Muscle layer of colon (tissue), 2 donors: ENCODE measurements at regions not wholly inside any gene's neighbourhood (a gene's known extent, or its start where the extent isn't known, plus 50 kb on each side); places are given as distances from the start of the nearest gene placed in this dataset.

Experiments
- H3K27ac ChIP-seq: one replicate; pipeline ENCODE4 v1.7.0; 2013; ENCODE audit warnings: low read depth, mild to moderate bottlenecking, low read length, moderate library complexity
- H3K27me3 ChIP-seq, 2 donors: one replicate each; pipeline ENCODE4 v1.7.0; 2013; ENCODE audit warnings: low read length in 2 of 2, mild to moderate bottlenecking in 2 of 2; ENCODE audit not compliant: insufficient read depth in 2 of 2, control insufficient read depth in 1 of 2
- H3K36me3 ChIP-seq: one replicate; pipeline ENCODE4 v1.7.0; 2013; ENCODE audit warnings: mild to moderate bottlenecking, low read length; ENCODE audit not compliant: insufficient read depth
- H3K4me1 ChIP-seq: one replicate; pipeline ENCODE4 v1.7.0; 2013; ENCODE audit warnings: mild to moderate bottlenecking, low read length; ENCODE audit not compliant: insufficient read depth
- H3K4me3 ChIP-seq, 2 donors: one replicate each; pipeline ENCODE4 v1.7.0; 2013; ENCODE audit warnings: low read length in 2 of 2, low read depth in 1 of 2, mild to moderate bottlenecking in 1 of 2, moderate library complexity in 1 of 2
- H3K9ac ChIP-seq: one replicate; pipeline ENCODE4 v1.7.0; 2013; ENCODE audit warnings: low read length
- H3K9me3 ChIP-seq: one replicate; pipeline ENCODE4 v1.7.0; 2013; ENCODE audit warnings: mild to moderate bottlenecking, low read length
- donor health status: abdominal sarcoma.
- donor health status: Adenocarcinoma of cecum.

DNA sequence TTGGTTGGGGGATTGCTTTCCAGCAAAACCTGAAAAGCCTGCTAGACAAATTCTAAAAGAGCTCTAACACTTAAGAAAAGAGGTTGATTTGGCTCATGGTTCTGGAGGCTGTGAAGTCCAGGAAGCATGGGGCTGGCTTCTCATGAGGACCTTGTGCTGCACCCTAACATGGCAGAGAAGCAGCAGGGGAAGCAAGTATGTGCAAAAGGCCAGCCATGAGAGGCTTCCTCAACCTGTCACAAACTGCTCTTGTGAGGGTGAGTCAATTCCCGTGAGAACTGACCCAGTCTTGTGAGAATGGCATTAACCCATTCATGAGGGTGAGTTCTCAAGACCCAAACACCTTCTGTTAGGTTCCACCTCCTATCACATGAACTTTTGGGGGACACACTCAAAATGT, 54.3 kb upstream of the IGFBP3 start:
- Histone ChIP-seq H3K9ac (no peak overlapping the region), H3K9me3 (no peaks in the 10 kb centered on the region), H3K4me1 (peaks cover 14% of the 10 kb centered on the region), H3K27me3 (no peaks in the 10 kb centered on the region), H3K4me3 (no peak overlapping the region), H3K36me3 (no peaks in the 10 kb centered on the region), H3K27ac (no peak overlapping the region)

DNA sequence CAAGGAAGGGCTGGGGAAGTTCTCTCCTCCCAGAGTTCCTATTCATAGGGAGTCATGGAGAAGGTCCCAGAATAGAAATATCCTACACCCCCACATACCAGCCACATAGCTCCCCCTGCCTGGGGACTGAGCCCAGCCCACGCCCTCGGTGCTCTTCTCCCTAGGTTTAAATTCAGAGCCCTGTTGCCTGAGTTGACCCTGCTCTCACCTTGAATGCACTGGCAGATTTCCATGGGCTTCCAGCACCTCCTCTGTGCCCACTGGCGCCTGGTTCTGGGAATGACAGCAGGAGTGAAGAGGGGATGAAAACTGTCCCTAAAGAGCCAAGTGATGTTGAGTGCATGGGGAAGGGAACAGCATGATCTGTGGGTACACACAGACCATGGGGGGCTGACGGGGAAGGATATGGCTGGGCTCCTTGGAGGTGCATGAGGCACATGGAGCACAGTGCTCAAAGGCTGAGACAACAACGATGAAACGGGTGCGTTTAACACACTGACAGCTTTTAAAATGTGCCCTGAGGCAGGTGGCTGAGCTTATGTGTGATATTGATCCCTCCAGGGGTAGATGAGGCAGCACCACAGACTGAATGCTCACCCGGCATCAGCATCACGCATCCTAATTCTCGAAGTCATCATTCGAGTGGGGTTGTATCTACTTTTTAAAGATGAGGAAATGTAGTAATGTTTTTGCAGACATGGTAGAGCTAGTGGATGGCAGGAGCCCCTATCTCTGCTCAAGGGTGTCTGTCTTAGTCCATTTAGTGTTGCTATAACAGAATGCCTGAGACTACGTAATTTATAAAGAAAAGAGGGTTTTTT, 53.7 kb upstream of the IGFBP3 start:
- Histone ChIP-seq H3K27me3 (no peaks in the 10 kb centered on the region), H3K4me3 (no peak overlapping the region), H3K9me3 (no peaks in the 10 kb centered on the region), H3K36me3 (no peaks in the 10 kb centered on the region), H3K9ac (no peak overlapping the region), H3K27ac (no peak overlapping the region), H3K4me1 (peaks cover 14% of the 10 kb centered on the region)

DNA sequence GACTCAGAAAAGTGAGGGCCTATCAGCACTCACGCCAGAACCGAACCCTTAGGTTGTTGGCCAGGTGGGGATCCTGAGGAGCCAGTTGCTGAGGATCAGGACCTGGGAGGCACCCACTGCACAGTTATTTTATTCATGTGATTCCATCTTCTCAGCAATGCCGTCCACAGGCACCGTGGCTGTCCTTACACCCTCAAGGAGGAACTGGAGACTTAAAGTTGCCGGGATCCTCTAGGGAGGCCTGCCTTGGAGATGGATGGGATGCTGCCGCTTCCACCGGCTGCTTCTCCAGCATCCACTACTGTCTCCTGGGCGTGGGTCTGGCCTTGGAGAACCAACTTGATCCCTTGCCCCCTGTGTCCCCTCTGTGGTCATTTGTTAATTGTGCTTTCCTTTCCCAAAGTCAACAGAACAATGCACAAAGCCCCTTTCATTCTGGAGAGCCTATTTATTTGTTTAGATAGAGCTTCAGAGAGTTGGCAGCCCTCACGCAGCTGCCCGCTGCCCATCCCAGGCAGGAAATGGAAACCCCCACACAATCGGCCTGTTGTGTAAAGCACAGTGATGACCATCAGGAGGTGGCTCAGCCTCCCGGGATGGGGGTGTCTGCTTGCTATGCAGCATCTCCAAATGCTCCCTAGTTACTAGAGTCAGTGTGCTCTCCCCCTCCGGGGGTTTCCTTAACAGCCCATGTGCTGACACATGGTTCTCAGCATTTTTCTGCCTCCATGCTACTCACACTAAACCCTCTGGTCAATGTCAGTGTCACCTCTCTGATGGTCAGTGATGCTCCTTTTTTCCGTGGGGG, 52.9 kb upstream of the IGFBP3 start:
- Histone ChIP-seq H3K4me1 (peaks cover 13% of the 10 kb centered on the region), H3K36me3 (no peaks in the 10 kb centered on the region), H3K9ac (no peak overlapping the region), H3K9me3 (no peaks in the 10 kb centered on the region), H3K27ac (no peak overlapping the region), H3K4me3 (no peak overlapping the region), H3K27me3 (no peaks in the 10 kb centered on the region)

DNA sequence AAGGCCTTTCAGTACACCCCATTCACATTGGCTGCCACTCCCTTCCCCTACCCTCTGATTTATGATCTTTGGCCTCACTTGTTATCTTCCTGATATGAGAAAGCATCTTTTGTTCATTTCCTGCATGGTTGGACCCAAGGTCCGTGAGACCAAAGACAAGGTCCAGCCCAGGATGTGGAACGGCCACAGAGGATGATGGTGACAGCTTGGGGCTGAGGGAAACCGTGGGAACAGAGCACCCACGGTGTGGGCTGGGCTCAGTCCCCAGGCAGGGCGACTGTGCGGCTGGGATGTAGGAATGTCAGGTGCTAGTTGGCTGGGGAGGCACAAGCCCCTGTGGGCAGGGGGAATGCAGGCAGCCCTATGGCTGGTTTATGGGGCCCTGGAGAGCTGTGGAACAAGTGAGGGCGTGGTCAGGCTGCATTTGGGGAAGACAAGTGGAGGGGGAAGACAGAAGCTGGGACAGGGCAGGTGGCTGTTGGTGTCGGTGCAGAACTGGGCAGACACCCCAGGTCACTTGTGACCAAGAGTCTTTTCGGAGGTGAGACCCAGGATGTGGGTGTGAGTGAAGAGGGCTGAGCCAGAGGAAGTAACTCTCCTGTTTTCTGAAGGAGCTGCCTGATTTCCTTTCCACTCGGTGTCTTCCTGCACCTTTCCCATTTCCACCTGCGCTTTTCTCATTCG, 51.7 kb upstream of the IGFBP3 start:
- Histone ChIP-seq H3K9ac (no peak overlapping the region), H3K36me3 (no peaks in the 10 kb centered on the region), H3K27ac (no peak overlapping the region), H3K9me3 (no peaks in the 10 kb centered on the region), H3K4me1 (peaks cover 2% of the 10 kb centered on the region), H3K4me3 (no peak overlapping the region), H3K27me3 (no peaks in the 10 kb centered on the region)

DNA sequence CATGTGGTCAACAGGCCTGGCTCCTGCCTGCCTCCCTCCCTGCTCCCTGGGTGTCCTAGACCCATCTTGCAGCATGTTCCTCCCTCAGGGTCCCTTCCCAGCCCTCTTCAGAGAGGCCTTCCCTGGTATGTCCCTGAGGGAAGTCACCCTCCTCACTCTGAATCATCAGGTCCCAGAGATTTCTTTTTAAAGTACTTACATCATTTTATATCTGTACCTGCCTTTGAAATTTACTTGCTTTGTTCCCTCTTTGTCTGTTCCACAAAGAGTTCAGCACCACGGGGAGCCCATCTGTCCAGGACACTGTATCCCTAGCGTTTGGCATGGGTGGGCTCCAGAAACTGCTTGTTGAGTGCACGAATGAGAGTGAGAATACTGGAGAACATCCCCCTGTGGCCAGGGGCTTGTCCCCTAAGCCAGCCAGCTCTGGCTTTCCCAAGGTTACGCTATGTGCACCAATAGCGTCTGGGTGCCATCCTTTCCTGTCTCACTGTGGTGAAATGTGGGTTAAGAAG, 50.6 kb upstream of the IGFBP3 start:
- no peaks in the 10 kb centered on the region for H3K4me1 ChIP-seq
- H3K9ac ChIP-seq = no peak overlapping the region
- H3K27ac ChIP-seq = no peak overlapping the region
- H3K4me3 ChIP-seq = no peak overlapping the region
- H3K9me3 ChIP-seq = no peaks in the 10 kb centered on the region
- no peaks in the 10 kb centered on the region for H3K36me3 ChIP-seq
- no peaks in the 10 kb centered on the region for H3K27me3 ChIP-seq

DNA sequence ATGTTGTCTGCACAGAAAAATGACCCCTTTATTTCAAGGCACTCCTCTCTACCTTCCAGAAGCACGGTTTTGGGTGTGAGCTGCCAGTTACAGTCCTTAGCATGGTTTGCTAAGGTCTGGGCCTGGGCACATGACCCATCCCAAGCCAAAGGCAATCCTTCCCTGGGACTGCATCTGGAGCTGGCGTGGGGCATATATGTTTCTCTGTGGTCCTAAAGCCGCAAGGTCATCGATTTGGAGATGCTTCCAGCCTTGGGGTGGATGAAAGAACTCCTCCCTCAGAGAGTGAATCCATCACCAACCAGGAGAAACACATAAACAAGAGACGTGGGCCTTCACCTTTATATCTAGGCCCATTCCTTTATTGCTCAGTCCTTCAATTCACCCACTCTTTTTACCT, 50.1 kb upstream of the IGFBP3 start:
- Histone ChIP-seq H3K9ac (no peak overlapping the region), H3K27me3 (no peaks in the 10 kb centered on the region), H3K4me3 (no peak overlapping the region), H3K27ac (no peak overlapping the region), H3K4me1 (no peaks in the 10 kb centered on the region), H3K36me3 (no peaks in the 10 kb centered on the region), H3K9me3 (no peaks in the 10 kb centered on the region)
